AG09319 (cell line): ENCODE measurements at regions not wholly inside any gene's neighbourhood (a gene's known extent, or its start where the extent isn't known, plus 50 kb on each side); places are given as distances from the start of the nearest gene placed in this dataset.

Experiments
- DNase-seq: peaks from one replicate; pipeline ENCODE4 v3.0.0-alpha.2; 2010; ENCODE audit warnings: low read depth; ENCODE audit errors: extremely low read depth
- CTCF ChIP-seq: IDR thresholded peaks from 2 replicates; pipeline ENCODE4 v1.5.1; 2011; ENCODE audit warnings: low read depth, mild to moderate bottlenecking, inconsistent platforms, low read length, moderate library complexity

GRCh38 chr4:82031376-82031927 lies 342.3 kb downstream of the HNRNPD start:
- DNase-seq: no peak
- TF ChIP-seq CTCF: no peak

DNA sequence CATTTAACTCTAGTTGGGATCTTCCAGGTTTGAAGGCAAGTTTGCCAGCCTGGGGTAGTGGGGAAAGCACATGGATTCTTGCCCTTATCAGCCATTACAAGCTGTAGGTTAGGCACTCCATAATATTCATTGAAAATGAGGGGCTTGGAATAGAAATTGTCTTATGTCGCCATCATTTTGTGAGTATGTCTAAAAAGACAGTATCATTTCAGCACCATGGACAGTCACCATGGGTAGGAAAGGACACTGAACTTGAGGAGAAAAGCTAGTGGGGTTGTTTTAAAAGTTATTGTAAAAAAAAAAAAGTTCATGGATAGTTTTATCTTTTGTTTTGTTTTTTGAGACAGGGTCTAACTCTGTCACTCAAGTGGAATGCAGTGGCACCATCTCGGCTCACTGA lies 356.1 kb downstream of the HNRNPD start:
- DNase-seq: no peak
- TF ChIP-seq CTCF: no peak

DNA sequence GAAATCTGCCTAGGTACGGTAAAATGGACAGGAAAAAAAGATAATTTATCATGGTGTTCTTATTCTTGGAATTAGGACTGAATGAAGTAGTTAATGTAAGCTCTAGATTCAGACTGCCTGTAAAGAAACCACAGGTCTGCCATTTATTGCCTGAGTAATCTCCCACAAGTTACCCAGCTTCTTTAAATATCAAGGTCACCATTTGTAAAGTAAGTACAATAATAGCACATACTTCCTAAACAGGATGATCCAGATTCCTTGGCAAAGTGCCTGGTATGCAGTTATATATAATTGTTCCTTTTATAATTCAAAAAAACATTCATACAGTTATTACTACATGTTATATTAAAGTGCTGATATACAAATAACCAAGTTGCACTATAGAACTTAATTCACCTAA lies 368.6 kb downstream of the HNRNPD start:
- DNase-seq: no peak
- TF ChIP-seq CTCF: no peak

DNA sequence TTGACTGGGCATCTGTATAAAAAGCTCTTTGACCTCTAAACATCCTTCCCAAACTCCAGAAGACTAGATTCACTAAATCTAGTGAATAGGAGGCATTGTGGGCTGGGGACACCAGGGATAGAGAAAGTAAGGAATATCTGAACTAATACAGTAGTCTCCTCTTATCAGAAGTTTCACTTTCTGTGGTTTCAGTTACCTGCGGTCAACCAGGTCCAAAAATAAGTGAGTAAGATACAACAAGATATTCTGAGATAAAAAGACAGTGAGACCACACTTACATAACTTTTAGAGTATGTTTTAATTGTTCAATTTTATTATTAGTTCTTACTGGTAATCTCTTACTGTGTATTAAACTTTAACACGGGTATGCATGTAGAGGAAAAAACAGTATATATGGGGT lies 376.5 kb downstream of the HNRNPD start:
- TF ChIP-seq CTCF: no peak
- DNase-seq: no peak

DNA sequence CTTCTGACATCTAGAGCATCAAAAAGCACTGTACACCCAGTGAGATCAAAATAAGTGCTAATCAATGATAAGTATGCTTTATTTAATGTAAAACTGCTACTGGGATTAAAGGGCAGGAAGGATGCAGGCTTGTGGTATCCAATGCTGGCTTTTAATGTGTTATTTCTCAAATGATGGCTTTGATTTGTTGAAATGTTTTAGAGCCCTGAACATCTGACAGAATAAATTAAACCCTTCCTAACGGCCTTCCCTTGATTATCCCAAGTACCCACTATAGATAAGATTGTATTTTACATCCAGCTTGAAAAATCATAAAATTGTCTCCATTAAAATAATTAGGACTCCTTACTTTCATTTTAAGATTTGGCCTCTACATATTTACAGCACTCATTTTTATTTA lies 382.9 kb downstream of the HNRNPD start:
- no peak for TF ChIP-seq CTCF
- no peak for DNase-seq

DNA sequence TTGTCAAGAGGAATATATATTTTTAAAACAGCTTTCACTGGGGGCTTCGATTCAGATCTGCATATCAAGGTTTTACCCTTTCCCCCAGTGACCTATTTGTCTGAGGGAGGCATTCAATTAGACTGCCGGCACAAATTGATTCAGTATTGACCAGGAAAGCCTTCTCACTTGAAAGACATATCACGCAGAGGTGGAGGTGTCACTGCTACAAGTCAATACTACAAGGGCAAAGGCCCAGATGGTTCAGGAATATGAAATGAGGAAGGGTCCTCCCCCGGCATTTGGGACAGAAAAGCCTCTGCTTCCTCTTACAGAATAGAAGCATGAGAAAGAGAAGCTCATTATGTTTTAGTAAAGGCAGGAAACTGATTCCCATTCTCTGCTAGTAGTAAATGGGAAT lies 383.6 kb downstream of the HNRNPD start:
- DNase-seq: no peak
- TF ChIP-seq CTCF: no peak

DNA sequence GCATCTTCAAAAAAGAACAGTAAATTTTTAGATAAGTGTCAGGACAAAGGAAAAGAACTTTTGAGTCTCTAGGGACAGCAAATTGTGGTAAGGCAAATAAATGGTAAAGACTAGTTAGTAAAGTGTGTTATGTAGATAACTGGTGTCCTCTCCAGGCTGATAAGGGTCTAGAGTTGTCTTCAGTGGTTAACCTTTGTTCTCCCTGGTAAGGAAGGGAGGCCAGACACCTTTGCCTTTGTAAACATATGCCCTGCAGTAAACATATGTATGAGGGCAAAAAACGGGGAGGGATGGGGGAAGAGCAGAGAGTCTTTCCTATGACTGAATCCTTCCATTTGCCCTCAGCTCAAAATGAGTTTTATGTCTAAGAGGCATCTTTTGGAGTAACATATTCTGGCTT lies 384.6 kb downstream of the HNRNPD start:
- TF ChIP-seq CTCF: no peak
- DNase-seq: no peak
